GM12878 (cell line): ENCODE measurements at regions not wholly inside any gene's neighbourhood (a gene's known extent, or its start where the extent isn't known, plus 50 kb on each side); places are given as distances from the start of the nearest gene placed in this dataset.

Source experiments
- ATAC-seq: fragments of 200-7000 bp; cut with Tn5 transposase; 3 replicates; pipeline ENCODE4 v1.9.1; 2020; ENCODE audit warnings: mild to moderate bottlenecking, moderate library complexity
- BruUV-seq: library from RNA; stranded (reverse); fragments of 400-500 nt; replicated peaks from 2 replicates; lab custom pipeline; 2021; lab: Mats Ljungman, UMichigan
- CTCF ChIA-PET: fragments of 300-600 bp; sonication (Branson Sonifier 250); formaldehyde crosslinking; extraction: SDS; loops from one replicate; lab custom pipeline; 2021; ENCODE audit warnings: inconsistent platforms; lab: Yijun Ruan, JAX
- POLR2A ChIA-PET: fragments of 350-600 bp; formaldehyde crosslinking; extraction: SDS; loops from one replicate; lab custom pipeline; 2021; ENCODE audit warnings: inconsistent platforms; lab: Charles Lee
- RAD21 ChIA-PET: fragments of 300-600 bp; sonication (Branson Sonifier 250); formaldehyde crosslinking; loops from one replicate; lab custom pipeline; 2023; ENCODE audit warnings: antibody characterized with exemption; ENCODE audit not compliant: unreplicated experiment; lab: Charles Lee
- SMC1A ChIA-PET: fragments of 300-600 bp; sonication (Branson Sonifier 250); formaldehyde crosslinking; loops from one replicate; lab custom pipeline; 2023; ENCODE audit not compliant: unreplicated experiment, uncharacterized antibody; lab: Charles Lee
- DNase-seq: peaks from one replicate; pipeline ENCODE4 v3.0.0-alpha.2; 2011; ENCODE audit warnings: low read depth, low spot score
- FAIRE-seq: peaks from 3 replicates; lab custom pipeline; 2011; peaks lifted over from hg19 to GRCh38; lab: Jason Lieb, UNC
- H2AFZ ChIP-seq: 2 replicates; pipeline ENCODE4 v1.6.0; 2011; ENCODE audit warnings: low read depth, low read length, control low read depth; ENCODE audit not compliant: control insufficient read depth
- H3K27ac ChIP-seq: 2 replicates; pipeline ENCODE4 v1.5.1; 2011; ENCODE audit warnings: control low read depth; ENCODE audit not compliant: control insufficient read depth, insufficient read depth
- H3K27me3 ChIP-seq, 2 experiments: replicated peaks in 1 of 2; 2 replicates each; pipeline versions ENCODE4 v1.6.0 to v1.6.1; 2011; ENCODE audit warnings: low read length in 1 of 2; ENCODE audit not compliant: control insufficient read depth in 2 of 2, insufficient read depth in 2 of 2
- H3K36me3 ChIP-seq, 2 experiments: 2 replicates each; pipeline ENCODE4 v1.5.1; 2011; ENCODE audit warnings: low read length in 1 of 2; ENCODE audit not compliant: control insufficient read depth in 2 of 2, insufficient read depth in 2 of 2
- H3K4me1 ChIP-seq: 2 replicates; pipeline ENCODE4 v1.6.1; 2011; ENCODE audit warnings: mild to moderate bottlenecking, low read length, moderate library complexity, mixed read lengths; ENCODE audit not compliant: control insufficient read depth, insufficient read depth
- H3K4me2 ChIP-seq: 2 replicates; pipeline ENCODE4 v1.6.0; 2011; ENCODE audit warnings: control low read depth; ENCODE audit not compliant: control insufficient read depth, insufficient read depth
- H3K4me3 ChIP-seq: fragments of 200-600 bp; sonication (generic); 2 replicates; pipeline ENCODE4 v1.5.1; 2016
- H3K79me2 ChIP-seq: 2 replicates; pipeline ENCODE4 v1.6.0; 2011; ENCODE audit warnings: low read length; ENCODE audit not compliant: control insufficient read depth, insufficient read depth
- H3K9ac ChIP-seq: 2 replicates; pipeline ENCODE4 v1.8.0; 2011; ENCODE audit warnings: low read length, control low read depth, mixed read lengths; ENCODE audit not compliant: control insufficient read depth, insufficient read depth
- H3K9me3 ChIP-seq: replicated peaks from 3 replicates; pipeline ENCODE4 v1.5.1; 2011; ENCODE audit warnings: mild to moderate bottlenecking, low read length; ENCODE audit not compliant: control insufficient read depth, insufficient read depth
- H4K20me1 ChIP-seq: 2 replicates; pipeline ENCODE4 v1.6.0; 2011; ENCODE audit not compliant: control insufficient read depth, insufficient read depth
- ATF7 ChIP-seq: fragments of 450-650 bp; IDR thresholded peaks from 2 replicates; pipeline ENCODE4 v1.6.1; 2016; ENCODE audit warnings: low read depth, mild to moderate bottlenecking
- EGR1 ChIP-seq, 2 experiments: IDR thresholded peaks; 1 replicate in 1 of 2; 2 replicates in 1 of 2; pipeline ENCODE4 v1.6.1; 2011 to 2012; ENCODE audit warnings: low read depth in 2 of 2, low read length in 2 of 2, borderline replicate concordance in 1 of 2, mild to moderate bottlenecking in 1 of 2, moderate library complexity in 1 of 2
- FOS ChIP-seq: IDR thresholded peaks from 3 replicates; pipeline ENCODE4 v1.6.1; 2011; ENCODE audit warnings: borderline replicate concordance; ENCODE audit not compliant: insufficient read length; ENCODE audit errors: extremely low read depth
- NFYA ChIP-seq: IDR thresholded peaks from 2 replicates; pipeline ENCODE4 v1.6.1; 2011; ENCODE audit warnings: low read depth, mild to moderate bottlenecking, low read length, improper control_type of control experiment, borderline replicate concordance
- ZBED1 ChIP-seq: IDR thresholded peaks from 2 replicates; pipeline ENCODE4 v1.6.1; 2016; ENCODE audit warnings: borderline replicate concordance
- ZNF207 ChIP-seq: fragments of 450-650 bp; IDR thresholded peaks from 2 replicates; pipeline ENCODE4 v1.6.1; 2014; ENCODE audit warnings: antibody characterized with exemption, mild to moderate bottlenecking, borderline replicate concordance
- ZNF274 ChIP-seq: IDR thresholded peaks from one replicate; pipeline ENCODE4 v1.8.0; 2011; ENCODE audit not compliant: insufficient read length, insufficient read depth
- WGBS: methylation state at CpG from one replicate; pipeline ENCODE4 v1.1.6; 2016; ENCODE audit warnings: low lambda C conversion rate; ENCODE audit not compliant: insufficient replicate concordance, insufficient coverage; ENCODE audit errors: missing lambda C conversion rate; 5-methylcytosine and 5-hydroxymethylcytosine counted together
- in situ Hi-C: fragments of 300-500 bp; cut with MboI; formaldehyde crosslinking; loops from 9 replicates; pipeline ENCODE4 v1.14.3; 2018; ENCODE audit warnings: mixed read lengths
- intact Hi-C: fragments of 100-400 bp; cut with micrococcal nuclease; formaldehyde crosslinking; loops from one replicate; pipeline ENCODE4 v1.14.2; 2022; ENCODE audit not compliant: unreplicated experiment
- TF ChIP-seq, protein P1 (sequence below): fragments of 450-650 bp; formaldehyde crosslinking; IDR thresholded peaks from 2 replicates; pipeline ENCODE4 v1.4.0; 2020; ENCODE audit warnings: mild to moderate bottlenecking, moderate library complexity
- TF ChIP-seq, protein P2 (sequence below): fragments of 450-650 bp; IDR thresholded peaks from 2 replicates; pipeline ENCODE4 v1.6.1; 2016; ENCODE audit warnings: mild to moderate bottlenecking, moderate library complexity, borderline replicate concordance

- Histone ChIP-seq H3K79me2 (no peaks in the 10 kb centered on the region), H3K27ac (no peak overlapping the region), H4K20me1 (no peaks in the 10 kb centered on the region), H3K36me3 (no peaks in the 10 kb centered on the region), H2AFZ (no peak overlapping the region), H3K9ac (no peak overlapping the region), H3K4me3 (no peak overlapping the region), H3K9me3 (no peaks in the 10 kb centered on the region), H3K27me3 (no peaks in the 10 kb centered on the region; a peak in 1 of 4 replicates), H3K4me1 (no peaks in the 10 kb centered on the region), H3K4me2 (no peak overlapping the region)
- RAD21 ChIA-PET = no interaction called here
- SMC1A ChIA-PET = interaction anchor here (0.7 kb wide), 1 partner anchor 38 kb away, joined by 4 read pairs; no protein-coding TSS in a partner anchor
- FAIRE-seq (no peak), DNase-seq (no peak), ATAC-seq (no peak)
- intact Hi-C loops (no loop called here), in situ Hi-C loops (no loop called here)
- CTCF ChIA-PET = interaction anchor here (3.7 kb wide), 1 partner anchor 8 kb away, joined by 9 read pairs; no protein-coding TSS in a partner anchor
- POLR2A ChIA-PET = no interaction called here
- no TSS peak for BruUV-seq
- 16% methylated on average over 6 of the region's 6 CpGs for WGBS
- TF ChIP-seq, protein P1, sequence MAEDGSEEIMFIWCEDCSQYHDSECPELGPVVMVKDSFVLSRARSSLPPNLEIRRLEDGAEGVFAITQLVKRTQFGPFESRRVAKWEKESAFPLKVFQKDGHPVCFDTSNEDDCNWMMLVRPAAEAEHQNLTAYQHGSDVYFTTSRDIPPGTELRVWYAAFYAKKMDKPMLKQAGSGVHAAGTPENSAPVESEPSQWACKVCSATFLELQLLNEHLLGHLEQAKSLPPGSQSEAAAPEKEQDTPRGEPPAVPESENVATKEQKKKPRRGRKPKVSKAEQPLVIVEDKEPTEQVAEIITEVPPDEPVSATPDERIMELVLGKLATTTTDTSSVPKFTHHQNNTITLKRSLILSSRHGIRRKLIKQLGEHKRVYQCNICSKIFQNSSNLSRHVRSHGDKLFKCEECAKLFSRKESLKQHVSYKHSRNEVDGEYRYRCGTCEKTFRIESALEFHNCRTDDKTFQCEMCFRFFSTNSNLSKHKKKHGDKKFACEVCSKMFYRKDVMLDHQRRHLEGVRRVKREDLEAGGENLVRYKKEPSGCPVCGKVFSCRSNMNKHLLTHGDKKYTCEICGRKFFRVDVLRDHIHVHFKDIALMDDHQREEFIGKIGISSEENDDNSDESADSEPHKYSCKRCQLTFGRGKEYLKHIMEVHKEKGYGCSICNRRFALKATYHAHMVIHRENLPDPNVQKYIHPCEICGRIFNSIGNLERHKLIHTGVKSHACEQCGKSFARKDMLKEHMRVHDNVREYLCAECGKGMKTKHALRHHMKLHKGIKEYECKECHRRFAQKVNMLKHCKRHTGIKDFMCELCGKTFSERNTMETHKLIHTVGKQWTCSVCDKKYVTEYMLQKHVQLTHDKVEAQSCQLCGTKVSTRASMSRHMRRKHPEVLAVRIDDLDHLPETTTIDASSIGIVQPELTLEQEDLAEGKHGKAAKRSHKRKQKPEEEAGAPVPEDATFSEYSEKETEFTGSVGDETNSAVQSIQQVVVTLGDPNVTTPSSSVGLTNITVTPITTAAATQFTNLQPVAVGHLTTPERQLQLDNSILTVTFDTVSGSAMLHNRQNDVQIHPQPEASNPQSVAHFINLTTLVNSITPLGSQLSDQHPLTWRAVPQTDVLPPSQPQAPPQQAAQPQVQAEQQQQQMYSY (CRISPR knock-in tag) = no peak
- TF ChIP-seq, protein P2, sequence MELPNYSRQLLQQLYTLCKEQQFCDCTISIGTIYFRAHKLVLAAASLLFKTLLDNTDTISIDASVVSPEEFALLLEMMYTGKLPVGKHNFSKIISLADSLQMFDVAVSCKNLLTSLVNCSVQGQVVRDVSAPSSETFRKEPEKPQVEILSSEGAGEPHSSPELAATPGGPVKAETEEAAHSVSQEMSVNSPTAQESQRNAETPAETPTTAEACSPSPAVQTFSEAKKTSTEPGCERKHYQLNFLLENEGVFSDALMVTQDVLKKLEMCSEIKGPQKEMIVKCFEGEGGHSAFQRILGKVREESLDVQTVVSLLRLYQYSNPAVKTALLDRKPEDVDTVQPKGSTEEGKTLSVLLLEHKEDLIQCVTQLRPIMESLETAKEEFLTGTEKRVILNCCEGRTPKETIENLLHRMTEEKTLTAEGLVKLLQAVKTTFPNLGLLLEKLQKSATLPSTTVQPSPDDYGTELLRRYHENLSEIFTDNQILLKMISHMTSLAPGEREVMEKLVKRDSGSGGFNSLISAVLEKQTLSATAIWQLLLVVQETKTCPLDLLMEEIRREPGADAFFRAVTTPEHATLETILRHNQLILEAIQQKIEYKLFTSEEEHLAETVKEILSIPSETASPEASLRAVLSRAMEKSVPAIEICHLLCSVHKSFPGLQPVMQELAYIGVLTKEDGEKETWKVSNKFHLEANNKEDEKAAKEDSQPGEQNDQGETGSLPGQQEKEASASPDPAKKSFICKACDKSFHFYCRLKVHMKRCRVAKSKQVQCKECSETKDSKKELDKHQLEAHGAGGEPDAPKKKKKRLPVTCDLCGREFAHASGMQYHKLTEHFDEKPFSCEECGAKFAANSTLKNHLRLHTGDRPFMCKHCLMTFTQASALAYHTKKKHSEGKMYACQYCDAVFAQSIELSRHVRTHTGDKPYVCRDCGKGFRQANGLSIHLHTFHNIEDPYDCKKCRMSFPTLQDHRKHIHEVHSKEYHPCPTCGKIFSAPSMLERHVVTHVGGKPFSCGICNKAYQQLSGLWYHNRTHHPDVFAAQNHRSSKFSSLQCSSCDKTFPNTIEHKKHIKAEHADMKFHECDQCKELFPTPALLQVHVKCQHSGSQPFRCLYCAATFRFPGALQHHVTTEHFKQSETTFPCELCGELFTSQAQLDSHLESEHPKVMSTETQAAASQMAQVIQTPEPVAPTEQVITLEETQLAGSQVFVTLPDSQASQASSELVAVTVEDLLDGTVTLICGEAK = no peak
- no peak for TF ChIP-seq ZNF207
- no peak for TF ChIP-seq ATF7
- no peak for TF ChIP-seq ZBED1
- TF ChIP-seq ZNF274 = no peak
- no peak for TF ChIP-seq EGR1 (IDR thresholded peaks at IDR 0.05; ENCODE audit: borderline replicate concordance in 1 of 2, low read depth in 2 of 2, low read length in 2 of 2)
- no peak for TF ChIP-seq NFYA
- no peak for TF ChIP-seq FOS
Measured at GRCh38 chr6:47103931-47104330, 61.8 kb upstream of the ADGRF1 start.
